Right lobe of liver (tissue), 4 donors: ENCODE measurements at regions not wholly inside any gene's neighbourhood (a gene's known extent, or its start where the extent isn't known, plus 50 kb on each side); places are given as distances from the start of the nearest gene placed in this dataset.
"Not testable (repeated sequence)": the region's sequence is repeated elsewhere in the genome, so short reads cannot be mapped to it uniquely, and the experiment has no call there.

Experiments
- CTCF ChIP-seq, 4 donors: fragments of 200-600 bp in 3 of 4; fragments of 450-650 bp in 1 of 4; IDR thresholded peaks; one replicate each; pipeline versions ENCODE4 v1.5.1 to v1.8.0; 2016 to 2022; ENCODE audit warnings: antibody characterized with exemption in 4 of 4, mild to moderate bottlenecking in 2 of 4
- POLR2A ChIP-seq: fragments of 450-650 bp; IDR thresholded peaks from one replicate; pipeline ENCODE4 v1.6.1; 2017; ENCODE audit warnings: antibody characterized with exemption, mild to moderate bottlenecking
- donor health status: DM: no; HTN: no; CAD: no.
- donor health status: DM: no; HTN: no; CAD: no.
- donor health status: DM: no; HTN: yes; CAD: no.

- TF ChIP-seq CTCF (IDR thresholded peaks at IDR 0.05); POLR2A: not testable (repeated sequence)
Measured at GRCh38 chr17:20698463-20699206, 119.1 kb downstream of the CDRT15L2 start.
